ENCODE measurements at regions not wholly inside any gene's neighbourhood (a gene's known extent, or its start where the extent isn't known, plus 50 kb on each side); places are given as distances from the start of the nearest gene placed in this dataset.

DNA sequence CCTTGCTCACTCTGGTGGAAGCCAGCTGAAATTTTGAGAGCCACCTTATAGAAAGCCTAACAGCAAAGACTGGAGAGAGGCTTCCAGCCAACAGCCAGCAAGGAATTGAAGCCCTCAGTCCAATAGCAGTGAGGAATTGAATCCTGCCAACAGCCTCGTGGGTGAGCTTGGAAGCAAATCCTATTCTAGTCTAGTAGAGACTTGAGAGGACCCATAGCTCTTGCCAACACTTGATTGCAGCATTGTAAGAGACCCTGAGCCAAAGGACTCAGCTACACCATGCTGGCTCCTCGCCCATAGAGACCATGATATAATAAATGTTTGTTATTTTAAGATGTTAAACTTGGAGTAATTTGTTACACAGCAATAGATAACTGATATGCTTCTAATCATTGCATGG, 403.0 kb upstream of the TNP1 start:
- TF ChIP-seq, protein P1, sequence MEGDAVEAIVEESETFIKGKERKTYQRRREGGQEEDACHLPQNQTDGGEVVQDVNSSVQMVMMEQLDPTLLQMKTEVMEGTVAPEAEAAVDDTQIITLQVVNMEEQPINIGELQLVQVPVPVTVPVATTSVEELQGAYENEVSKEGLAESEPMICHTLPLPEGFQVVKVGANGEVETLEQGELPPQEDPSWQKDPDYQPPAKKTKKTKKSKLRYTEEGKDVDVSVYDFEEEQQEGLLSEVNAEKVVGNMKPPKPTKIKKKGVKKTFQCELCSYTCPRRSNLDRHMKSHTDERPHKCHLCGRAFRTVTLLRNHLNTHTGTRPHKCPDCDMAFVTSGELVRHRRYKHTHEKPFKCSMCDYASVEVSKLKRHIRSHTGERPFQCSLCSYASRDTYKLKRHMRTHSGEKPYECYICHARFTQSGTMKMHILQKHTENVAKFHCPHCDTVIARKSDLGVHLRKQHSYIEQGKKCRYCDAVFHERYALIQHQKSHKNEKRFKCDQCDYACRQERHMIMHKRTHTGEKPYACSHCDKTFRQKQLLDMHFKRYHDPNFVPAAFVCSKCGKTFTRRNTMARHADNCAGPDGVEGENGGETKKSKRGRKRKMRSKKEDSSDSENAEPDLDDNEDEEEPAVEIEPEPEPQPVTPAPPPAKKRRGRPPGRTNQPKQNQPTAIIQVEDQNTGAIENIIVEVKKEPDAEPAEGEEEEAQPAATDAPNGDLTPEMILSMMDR (IDR thresholded peaks at IDR 0.05; ENCODE audit: insufficient read depth, low read depth, low read length): no peak
- no peak for TF ChIP-seq EZH2 (IDR thresholded peaks at IDR 0.05; ENCODE audit: insufficient read depth, low read length)
